HuH-7.5 (cell line): ENCODE measurements at regions not wholly inside any gene's neighbourhood (a gene's known extent, or its start where the extent isn't known, plus 50 kb on each side); places are given as distances from the start of the nearest gene placed in this dataset.
"Not testable (repeated sequence)": the region's sequence is repeated elsewhere in the genome, so short reads cannot be mapped to it uniquely, and the experiment has no call there.

Source experiments
- DNase-seq: peaks from one replicate; pipeline ENCODE4 v3.0.0; 2011; ENCODE audit warnings: low spot score

DNA sequence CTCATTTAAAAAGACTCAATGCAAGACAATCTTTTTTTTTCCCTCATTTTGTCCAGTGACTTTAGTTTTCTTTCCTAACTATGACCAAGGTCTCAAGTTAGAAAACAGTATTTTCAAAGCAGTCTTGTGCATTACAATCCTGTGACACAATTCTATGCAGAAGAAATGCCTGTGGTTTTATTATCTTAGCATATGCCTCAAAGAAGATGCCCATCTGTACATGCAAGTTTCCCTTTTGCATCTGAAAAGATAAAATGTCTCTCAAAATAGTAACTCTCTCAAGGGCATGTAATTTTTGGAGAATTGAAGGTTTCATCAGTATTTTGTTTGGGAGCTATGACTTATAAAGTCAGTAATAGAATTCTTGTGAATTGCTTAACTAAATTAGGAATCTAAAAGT is 292.0 kb upstream of the SUCLG2 start:
- no peak for DNase-seq

DNA sequence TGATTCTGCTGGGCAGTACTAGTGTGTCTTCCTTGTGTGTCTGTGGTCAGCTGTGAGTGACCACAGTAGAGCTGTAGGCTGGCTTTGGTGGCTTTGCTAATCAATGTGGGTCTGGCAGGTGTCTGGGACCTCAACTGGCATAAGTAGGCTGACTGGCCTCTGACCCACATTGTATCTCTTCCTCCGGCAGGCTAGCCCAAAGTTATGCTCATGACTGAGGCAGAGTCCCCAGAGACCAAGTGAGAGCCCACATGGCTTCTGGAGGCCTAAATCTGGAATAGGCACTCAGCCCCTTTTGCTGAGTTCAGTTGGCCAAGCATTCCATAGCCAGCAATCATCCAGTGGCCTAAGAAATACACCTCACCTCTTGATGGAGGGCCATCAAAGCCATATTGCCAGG is 289.1 kb upstream of the SUCLG2 start:
- DNase-seq, result no peak

DNA sequence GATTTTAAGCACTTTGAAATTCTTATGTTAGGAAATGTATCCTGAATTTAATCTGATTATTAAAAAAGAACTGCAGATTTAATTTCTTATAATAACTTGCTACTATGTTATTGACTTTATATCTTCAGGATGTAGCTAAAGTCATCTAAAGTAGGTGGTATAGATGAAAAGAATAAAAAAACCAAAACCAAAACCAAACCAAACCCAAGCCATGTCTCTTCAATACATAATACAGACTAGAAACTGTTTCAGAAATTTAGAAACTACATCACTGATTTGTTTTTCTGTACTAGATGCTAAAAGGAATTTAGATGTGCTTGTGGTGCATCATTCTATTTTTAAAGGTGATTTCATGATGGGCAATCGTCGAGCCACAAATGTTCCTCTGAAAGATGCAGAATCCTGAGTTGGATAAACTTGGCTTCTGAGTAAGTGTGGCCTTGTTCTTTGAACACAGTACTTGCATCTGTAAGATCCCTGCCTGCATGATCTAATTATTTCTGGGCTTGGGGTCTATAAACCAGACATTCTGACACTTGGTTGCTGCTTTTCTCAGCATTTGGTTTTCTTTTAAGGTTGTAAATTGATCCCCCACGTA is 287.1 kb upstream of the SUCLG2 start:
- no peak for DNase-seq

DNA sequence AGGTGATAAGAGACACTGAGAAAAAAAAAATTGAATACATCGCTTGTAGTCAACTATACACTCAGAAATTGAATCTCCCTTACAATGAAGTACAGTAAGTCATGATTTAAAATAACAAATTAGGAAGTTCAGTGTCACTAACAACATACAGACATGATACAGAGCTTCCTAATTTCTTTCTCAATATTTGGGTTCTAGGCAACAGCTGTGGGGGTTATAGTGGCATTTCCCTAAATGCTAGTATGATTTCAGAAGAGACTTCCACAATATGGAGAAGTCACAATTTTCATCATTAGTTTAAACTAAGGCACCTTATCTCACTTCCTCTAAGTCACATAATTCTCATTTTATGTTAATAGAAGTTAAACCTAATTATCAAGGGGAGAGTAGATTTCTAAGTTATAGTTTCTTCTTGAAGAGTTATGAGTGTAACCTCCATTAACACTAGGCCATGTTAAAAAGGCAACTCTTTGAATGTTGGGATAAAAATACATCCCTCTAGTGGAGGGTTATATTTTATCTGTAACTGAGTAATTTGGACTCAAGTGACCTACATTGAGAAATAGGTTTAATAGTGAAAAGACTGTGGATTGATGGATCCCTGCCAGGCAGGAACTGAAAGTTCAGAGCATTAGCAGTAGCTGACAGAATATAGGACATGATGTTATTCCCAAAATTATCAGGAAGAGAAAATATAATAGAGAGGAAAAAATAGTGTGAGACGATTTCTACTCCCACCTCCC is 286.0 kb upstream of the SUCLG2 start:
- no peak for DNase-seq

DNA sequence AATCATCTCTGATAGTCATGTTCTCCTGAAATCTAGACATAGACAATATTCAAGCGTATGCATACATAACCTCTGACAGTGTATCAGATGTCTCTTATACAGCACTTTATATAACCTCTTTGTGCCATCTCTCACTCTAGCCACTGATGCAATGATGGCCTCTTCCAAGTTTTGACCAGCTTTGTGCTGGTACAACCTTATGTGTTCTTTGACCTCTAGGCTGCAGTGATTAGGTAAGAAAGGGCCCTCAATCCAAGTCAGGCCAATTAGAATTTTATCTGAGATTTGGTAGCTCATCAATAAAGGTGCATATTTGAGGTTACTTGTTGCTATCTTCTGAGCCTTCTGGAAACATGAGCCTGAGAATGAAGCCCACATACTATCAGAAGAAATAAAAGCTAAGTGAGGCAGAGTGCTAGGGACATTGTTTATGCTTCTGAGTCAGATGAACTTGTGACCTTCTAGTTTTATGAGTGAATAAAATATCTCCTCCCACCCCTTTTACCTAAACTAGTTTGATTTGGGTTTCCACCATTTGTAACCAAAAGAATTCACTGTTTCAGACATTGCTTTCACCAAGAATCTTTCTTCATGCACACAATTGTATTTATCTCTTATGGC is 283.2 kb upstream of the SUCLG2 start:
- no peak for DNase-seq

DNA sequence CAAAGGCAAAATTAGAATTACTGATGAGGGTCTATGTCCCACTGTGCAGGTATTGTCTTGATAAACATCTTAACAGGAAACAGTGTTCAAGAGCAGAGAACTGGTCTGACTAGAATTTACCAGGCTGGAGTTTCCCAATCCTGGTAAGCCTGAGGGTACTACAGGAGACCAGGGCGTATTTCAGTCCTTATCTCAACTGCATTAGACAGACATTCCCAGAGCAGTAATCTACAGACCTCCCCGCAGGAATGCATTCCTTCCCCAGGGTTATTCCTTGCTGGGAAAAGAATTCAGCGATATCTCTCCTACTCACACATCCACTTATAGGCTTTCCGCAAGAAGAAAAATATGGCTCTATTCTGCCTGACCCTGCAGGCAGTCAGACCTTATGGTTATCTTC is 276.0 kb upstream of the SUCLG2 start:
- DNase-seq, result not testable (repeated sequence)

DNA sequence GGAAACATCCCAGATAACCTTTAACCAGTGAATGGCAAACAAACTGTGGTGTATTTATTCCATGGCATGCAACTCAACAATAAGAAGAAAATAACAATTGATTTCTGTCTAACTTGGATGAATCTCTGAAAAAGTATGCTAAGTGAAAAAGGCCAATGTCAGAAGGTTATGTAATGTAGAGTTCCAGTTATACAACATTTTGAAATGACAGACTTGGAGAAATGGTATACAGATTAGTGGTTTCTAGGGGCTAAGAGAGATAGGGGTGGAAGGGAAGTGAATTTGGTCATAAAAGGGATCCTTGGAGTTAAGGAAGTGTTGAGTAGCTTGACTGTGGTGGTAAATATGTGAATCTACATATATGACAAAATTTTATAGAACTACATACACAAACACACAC is 269.4 kb upstream of the SUCLG2 start:
- DNase-seq, result no peak

DNA sequence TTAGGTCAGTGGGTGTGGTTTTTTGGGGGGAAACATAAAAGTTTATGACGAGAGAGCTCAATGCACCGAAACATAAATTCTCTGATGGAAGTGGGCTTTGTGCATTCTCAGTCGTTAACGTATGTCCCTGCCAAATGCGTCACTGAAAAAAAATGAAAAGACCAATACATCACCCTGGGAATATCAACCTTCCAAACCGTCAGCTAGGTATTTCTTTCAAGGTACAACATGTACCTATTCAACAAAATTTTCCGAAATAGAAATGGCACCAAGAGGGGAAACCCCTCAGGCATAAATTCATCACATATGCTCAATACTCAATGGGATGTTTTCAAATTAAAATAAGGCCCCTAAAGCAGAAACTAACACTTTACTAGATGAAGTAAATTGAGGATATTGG is 266.6 kb upstream of the SUCLG2 start:
- DNase-seq, result no peak

DNA sequence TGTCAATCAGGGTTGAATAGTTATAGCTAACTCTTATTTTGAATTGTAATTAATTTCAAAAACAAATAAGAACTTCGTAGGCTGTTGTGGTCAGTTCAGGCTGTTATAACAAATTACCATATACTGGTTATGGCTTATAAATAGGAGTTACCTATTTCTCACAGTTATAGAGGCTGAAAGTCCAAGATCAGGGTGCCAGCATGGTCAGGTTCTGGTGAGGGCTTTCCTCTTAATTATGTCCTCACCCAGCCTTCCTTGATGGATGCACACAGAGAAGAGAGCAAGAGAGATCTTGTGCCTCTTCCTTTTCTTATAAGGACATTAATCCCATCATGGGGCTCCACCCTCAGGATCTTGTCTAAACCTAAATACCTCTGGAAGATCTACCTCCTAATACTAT is 265.9 kb upstream of the SUCLG2 start:
- DNase-seq, result no peak

DNA sequence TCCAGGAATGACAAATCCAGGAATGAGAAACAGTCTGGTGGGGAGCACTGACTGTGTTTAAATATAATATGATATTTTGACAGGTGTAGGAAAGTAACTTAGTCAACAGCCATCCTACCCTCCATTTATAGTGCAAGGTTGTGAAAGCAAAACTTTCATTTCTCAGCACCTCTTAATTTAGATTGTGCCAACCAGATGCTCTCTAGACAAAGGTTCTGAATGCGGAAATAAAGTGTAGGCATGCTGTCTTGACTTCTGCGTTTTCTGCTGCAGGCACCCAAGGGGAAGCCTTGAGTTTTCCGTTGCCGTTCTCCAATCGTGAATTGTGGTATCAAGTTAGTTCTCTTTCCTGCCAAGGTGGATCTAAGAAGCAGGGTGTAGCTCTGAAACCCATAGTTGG is 261.9 kb upstream of the SUCLG2 start:
- DNase-seq, result no peak

DNA sequence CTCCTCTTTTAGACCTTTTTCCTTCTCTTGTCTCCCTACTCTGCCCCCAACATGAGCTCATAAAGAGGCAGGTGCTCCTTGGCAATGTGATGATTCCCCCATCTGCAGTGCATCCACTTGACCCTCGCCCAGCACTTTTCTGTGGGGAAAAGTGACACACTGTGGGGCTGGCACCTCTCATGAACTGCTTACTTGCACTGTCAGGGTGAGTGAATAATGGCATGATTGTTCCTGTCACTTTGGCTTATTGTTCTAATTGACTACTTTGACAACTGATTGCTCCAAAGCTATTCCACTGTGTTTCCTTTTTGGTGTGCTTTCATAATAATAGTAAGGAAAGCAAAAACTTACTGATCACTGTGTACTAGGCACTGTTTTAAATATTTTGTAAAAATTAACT is 253.3 kb upstream of the SUCLG2 start:
- no peak for DNase-seq

DNA sequence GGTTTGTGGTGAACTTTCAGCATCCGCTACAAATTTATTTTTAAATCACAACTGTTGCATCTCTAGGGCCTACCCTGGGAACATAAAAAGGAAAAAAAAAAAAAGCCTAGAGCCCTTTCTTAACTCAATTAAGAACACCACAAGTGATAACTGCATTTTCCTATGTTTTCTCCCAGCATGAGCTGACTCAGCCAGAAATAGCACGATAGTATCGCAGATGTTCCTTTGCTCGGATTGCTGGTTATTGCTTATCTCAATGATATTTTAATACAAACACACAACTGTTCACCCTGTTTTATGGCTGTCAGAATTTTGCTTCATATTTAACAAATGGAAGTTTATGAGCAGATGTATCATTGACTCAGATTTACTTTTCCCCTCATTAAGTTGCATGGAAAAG is 251.8 kb upstream of the SUCLG2 start:
- no peak for DNase-seq

DNA sequence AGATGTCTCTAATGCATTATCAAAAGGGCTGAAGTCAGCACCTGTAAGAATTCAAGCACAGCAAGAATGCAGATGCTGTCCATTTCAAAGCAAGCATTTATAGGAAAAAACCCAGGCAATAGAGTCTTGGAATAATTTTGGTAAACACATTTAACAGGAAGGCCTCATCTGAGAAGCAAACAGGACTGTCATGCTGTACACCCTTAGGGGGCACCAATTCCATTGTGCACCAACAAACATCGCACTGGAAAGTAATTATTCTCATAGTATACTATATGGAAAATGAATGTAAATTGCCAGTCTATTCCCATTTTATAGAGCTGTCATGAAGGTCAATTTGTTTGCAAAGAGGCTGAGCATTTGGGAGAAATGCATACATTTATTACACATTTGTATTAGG is 247.3 kb upstream of the SUCLG2 start:
- DNase-seq, result no peak

DNA sequence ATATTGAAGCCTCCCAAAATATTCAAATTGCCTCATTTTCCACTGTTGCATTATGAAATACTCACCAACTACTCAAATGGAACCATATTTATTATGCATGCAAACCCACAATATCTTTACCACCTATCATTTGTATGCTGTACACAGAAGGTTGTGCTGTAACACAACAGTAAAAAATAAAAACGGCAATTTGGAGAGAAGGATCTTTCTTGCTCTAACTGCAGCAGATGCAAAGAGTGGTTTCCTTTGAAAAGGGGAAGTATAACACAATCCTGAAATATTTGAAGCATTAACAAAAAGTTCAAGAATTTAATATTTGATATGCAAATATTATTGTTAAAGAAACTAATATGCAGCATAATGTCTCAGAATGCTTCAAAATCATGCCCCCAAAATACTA is 244.5 kb upstream of the SUCLG2 start:
- DNase-seq, result no peak

DNA sequence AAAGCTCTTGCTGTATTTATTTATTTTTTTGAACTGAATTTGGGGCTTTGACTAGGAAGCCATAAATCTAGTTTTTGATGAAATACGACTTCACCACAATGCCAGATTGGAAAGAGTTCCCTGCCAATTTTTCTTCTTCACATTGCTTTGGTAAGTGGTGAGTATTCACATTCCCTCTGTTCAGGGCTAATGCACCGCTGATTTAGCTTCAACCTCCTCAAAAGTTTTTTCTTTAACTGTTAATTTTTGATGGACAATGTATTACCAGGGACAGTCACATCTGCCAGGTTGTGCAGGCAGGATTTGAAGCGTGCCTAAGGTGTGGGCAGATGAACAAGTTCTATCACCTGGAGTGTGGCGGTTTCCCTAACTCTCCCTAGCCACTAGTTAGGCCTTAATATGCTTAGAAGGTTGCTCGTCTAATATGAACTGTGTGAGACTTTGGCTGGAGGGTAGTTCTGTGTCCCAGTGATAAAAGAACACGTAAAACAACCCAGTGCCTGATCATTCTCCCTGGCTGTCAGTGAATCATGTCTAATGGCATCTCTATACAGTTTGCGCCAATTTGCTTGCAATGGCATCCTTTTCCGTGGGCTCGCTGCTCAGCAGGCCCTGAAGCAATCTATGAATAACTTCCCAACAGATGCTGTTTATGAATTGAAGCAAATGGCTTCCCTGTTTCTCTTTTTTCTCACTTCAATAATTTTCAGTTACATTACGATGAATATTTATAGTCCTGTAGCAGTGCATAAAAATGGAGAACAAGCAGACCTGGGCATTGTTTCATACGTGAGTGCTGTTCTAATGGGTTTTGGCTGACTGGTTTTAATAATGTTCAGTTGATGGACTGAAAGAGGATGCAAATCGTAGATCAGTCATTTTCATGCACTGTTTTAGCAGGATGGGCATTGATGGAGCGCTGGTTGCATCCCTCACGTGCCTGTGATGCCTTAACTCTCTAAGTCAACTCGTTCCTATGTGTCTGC is 243.2 kb upstream of the SUCLG2 start:
- DNase-seq, result no peak

DNA sequence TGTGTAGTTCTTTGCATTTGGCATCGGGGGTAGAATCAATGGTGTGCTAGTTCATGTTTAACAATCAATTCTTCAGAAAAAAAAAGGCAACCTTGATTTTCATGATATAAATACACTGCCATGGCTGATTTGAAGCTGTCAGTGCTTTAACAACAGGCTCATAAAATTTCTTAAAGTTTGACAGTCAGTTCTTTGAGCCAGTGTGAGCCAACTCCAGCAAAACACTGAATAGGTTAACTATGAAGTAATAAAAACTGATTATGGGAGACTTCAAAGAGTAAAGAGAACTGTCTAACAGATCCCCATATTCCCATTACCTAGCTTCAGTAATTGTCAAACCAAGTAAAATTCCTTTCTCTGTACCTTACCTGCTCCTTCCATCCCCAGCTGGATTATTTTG is 241.7 kb upstream of the SUCLG2 start:
- no peak for DNase-seq

DNA sequence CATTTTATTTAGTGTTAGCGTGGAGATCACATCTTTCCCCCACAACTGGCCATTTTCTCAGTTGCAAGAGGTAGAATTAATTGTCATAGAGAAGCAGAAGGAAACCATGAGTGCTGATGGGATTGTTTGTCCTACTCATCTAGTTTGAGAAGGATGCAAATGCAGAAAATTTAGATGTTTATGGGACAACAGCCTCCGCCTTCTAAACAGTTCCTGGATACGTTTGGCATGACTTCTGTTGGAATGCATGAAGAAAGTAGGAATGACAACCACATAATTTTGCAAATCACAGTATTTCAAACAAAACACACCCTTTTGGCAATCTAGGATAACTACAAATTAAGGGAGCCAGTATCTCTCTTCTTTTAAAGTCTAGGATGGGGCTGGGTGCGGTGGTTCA is 240.1 kb upstream of the SUCLG2 start:
- DNase-seq, result no peak

DNA sequence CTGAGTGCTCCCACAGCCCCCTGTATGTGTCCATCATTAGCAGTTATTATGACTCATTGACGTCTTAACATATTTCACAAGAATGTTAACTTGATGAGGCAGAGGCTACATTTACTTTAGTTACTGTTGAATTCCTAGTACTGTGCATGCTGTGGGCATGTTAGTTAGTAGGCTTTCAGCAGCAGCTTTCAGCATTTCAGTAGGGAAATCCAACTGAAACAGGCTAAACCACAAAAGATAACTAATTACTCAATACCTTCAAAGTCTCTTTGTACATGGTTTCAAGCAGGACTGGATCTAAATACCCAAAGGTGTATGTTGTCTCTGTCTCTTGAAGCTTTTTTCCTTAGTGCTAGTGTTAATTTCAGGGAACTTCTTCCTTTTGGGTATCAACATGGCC is 229.9 kb upstream of the SUCLG2 start:
- no peak for DNase-seq

DNA sequence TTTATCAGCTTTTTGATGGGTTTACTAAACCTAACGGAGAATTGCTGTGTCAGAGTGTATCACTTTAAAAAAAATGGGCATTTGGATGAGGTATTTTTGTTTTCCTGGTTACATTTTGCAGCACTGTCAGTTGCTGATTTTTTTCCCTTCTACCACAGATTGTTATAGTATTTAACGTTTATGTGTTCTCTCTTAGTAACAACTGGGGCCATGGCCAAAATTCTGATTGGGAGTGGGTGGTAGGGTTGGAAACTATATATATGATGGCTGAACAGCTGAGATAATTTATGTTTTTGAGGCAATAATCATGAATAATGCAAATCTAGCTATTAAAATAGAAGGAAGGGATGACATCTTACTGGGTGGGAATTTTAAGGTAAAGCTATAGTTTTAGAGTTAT is 229.4 kb upstream of the SUCLG2 start:
- DNase-seq, result no peak

DNA sequence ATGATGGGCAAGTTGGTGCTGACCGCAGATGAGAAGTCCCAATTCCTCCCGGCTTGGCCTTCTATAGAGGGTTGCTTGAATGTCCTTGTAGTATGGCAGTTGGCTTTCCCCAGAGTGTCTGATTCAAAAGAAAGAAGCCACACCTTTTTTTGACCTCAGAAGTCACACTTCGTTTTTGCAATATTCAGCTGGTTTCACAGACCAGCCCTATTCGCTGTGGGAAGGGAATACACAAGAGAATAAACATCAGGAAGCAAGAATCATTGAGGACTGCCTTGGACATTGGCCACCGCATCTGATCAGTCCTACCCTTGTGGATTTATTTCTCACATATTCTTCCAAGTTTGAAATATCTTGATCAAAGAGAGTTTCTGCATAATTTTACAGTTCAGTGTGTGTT is 228.6 kb upstream of the SUCLG2 start:
- no peak for DNase-seq

DNA sequence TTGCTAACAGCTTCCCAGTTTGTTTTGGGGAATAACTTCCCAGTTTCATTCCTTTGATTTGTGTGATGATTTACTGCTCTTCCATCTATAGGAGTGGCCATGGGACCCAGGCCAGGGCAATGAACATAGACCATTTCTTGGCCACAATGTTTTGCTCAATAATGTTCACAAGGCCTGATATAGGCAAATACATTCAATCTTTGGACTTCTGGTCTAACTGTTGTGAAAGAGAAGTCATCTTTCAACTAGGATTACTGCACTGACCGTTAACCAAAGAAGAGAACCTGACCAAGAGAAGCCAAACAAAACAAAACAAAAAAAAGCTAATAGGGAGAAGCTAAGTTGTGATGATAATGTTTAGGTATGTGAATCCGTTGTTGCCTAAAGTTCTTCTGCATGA is 221.8 kb upstream of the SUCLG2 start:
- no peak for DNase-seq

DNA sequence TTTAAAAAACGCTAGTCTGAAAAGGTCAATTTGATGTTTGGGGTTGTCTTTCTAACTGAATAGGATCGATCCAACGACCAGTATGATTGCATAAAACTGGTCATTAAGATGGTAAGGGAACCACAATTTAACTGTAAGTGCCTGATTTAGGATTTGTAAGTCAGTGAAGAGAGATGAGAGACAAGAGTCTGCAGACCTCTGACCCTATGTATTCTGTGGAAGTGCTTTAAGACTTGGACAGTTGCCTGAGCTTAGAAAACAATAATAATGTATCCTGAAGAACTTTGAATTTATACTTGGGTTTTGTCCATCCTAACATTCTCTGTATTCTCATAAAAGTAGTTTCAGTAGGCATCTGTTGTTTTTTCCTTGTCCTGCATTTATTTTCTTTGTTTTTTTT is 221.4 kb upstream of the SUCLG2 start:
- no peak for DNase-seq

DNA sequence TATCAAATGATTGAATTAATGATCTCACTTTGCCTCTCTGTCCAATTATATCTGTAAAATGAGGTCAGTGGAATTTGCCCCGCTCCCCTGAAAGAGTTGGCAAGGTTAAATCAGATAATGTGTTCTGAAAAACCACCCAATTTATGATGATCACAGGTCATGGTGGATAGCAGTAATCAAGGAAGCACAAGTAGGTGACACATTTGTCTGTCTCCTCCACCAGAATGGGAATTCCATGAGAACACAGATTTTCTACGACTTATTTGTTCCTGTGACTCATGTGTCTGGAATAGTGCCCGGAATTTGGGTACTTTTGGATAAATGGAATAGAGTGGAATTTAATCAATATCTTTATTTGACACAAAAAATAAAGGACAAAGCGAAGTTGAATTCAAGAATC is 220.9 kb upstream of the SUCLG2 start:
- DNase-seq, result no peak
